Fibroblast of lung (primary cell): ENCODE measurements at regions not wholly inside any gene's neighbourhood (a gene's known extent, or its start where the extent isn't known, plus 50 kb on each side); places are given as distances from the start of the nearest gene placed in this dataset.
A peak's percentile ranks its signal among the peaks of the same experiment; 100 is the strongest.

Experiments
- DNase-seq, 2 donors: peaks; one replicate each; pipeline versions ENCODE4 v3.0.0 to v3.0.0-alpha.2; 2010; ENCODE audit warnings: low read depth in 2 of 2
- H2AFZ ChIP-seq: 2 replicates; pipeline ENCODE4 v1.5.1; 2012; ENCODE audit warnings: low read length, control low read depth, inconsistent platforms
- H3K27ac ChIP-seq: 2 replicates; pipeline ENCODE4 v1.5.1; 2011; ENCODE audit warnings: low read length, control low read depth; ENCODE audit not compliant: insufficient read depth
- H3K27me3 ChIP-seq: 2 replicates; pipeline ENCODE4 v1.5.1; 2011; ENCODE audit warnings: mild to moderate bottlenecking, low read length; ENCODE audit not compliant: control insufficient read depth, insufficient read depth
- H3K36me3 ChIP-seq: 2 replicates; pipeline ENCODE4 v1.5.1; 2011; ENCODE audit warnings: low read length; ENCODE audit not compliant: control insufficient read depth, insufficient read depth
- H3K4me1 ChIP-seq: 2 replicates; pipeline ENCODE4 v1.5.1; 2011; ENCODE audit warnings: low read length; ENCODE audit not compliant: control insufficient read depth, insufficient read depth; ENCODE audit errors: extremely low read depth
- H3K4me2 ChIP-seq: 2 replicates; pipeline ENCODE4 v1.5.1; 2011; ENCODE audit warnings: low read length, control low read depth; ENCODE audit not compliant: insufficient read depth; ENCODE audit errors: extremely low read depth
- H3K4me3 ChIP-seq, 4 experiments: fragments of 200-600 bp in 1 of 4; sonication (generic) in 1 of 4; replicated peaks in 1 of 4; 2 replicates each; pipeline ENCODE4 v1.5.1; 2011 to 2016; ENCODE audit warnings: low read length in 4 of 4, low read depth in 3 of 4, mild to moderate bottlenecking in 3 of 4, control low read depth in 2 of 4, inconsistent platforms in 1 of 4, mixed read lengths in 1 of 4; ENCODE audit not compliant: insufficient read depth in 1 of 4; ENCODE audit errors: control extremely low read depth in 1 of 4
- H3K79me2 ChIP-seq: 2 replicates; pipeline ENCODE4 v1.5.1; 2012; ENCODE audit warnings: mild to moderate bottlenecking, low read length, inconsistent platforms; ENCODE audit not compliant: control insufficient read depth, insufficient read depth
- H3K9ac ChIP-seq: 2 replicates; pipeline ENCODE4 v1.5.1; 2011; ENCODE audit warnings: mild to moderate bottlenecking, low read length, control low read depth; ENCODE audit not compliant: insufficient read depth
- H3K9me3 ChIP-seq: 2 replicates; pipeline ENCODE4 v1.5.1; 2012; ENCODE audit warnings: low read depth, low read length; ENCODE audit not compliant: control insufficient read depth, insufficient read depth
- H4K20me1 ChIP-seq: 2 replicates; pipeline ENCODE4 v1.5.1; 2011; ENCODE audit warnings: low read length; ENCODE audit not compliant: control insufficient read depth, insufficient read depth; ENCODE audit errors: extremely low read depth
- EZH2 ChIP-seq: IDR thresholded peaks from 2 replicates; pipeline ENCODE4 v1.5.1; 2012; ENCODE audit warnings: low read length, control low read depth, mild to moderate bottlenecking; ENCODE audit errors: missing control alignments
- TF ChIP-seq, protein P1 (sequence below), 2 donors: IDR thresholded peaks in 1 of 2; conservative IDR thresholded peaks in 1 of 2; 1 replicate in 1 of 2; 2 replicates in 1 of 2; pipeline ENCODE4 v1.5.1; 2011 to 2012; ENCODE audit warnings: low read length in 2 of 2, control low read depth in 1 of 2, inconsistent platforms in 1 of 2, low read depth in 1 of 2, mild to moderate bottlenecking in 1 of 2

DNA sequence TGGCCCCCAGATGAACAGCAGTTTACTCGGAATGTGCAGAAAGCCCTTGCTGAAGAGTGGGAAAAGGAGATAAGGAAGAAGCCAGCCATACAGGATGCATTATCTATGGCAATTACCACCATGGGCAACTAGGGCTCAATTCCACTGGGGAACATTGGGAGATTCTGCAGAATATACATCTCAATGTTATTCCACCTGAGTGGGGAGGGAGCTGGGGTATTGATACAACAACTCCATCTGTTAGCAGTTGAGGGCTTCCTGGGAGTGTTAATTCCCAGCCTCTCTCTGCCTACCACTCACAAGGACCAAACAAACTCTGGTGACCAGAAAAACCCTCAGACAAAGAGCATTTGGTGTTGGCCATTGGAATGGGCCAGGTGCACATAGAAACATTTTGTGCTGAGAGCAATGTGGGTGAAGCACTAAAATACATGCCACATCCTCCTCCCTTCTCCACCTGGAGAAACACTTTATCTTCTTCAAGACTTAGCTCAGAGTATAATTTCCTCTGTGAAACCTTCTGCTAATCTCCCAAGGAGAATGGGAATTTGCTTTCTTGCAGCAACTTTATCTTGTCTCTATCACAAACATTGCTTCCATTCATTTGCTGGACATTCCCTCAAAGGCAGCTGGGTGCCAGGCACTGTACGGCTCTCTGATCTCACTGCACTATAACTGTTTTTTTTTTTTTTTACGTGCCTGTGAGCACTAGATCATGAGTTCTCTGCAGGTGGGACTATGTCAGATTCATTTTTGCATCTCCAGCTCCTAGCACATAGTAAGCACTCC lies 292.2 kb downstream of the MN1 start:
- no peaks in the 10 kb centered on the region for H3K9me3 ChIP-seq
- no peak for DNase-seq
- no peak for TF ChIP-seq EZH2
- TF ChIP-seq, protein P1, sequence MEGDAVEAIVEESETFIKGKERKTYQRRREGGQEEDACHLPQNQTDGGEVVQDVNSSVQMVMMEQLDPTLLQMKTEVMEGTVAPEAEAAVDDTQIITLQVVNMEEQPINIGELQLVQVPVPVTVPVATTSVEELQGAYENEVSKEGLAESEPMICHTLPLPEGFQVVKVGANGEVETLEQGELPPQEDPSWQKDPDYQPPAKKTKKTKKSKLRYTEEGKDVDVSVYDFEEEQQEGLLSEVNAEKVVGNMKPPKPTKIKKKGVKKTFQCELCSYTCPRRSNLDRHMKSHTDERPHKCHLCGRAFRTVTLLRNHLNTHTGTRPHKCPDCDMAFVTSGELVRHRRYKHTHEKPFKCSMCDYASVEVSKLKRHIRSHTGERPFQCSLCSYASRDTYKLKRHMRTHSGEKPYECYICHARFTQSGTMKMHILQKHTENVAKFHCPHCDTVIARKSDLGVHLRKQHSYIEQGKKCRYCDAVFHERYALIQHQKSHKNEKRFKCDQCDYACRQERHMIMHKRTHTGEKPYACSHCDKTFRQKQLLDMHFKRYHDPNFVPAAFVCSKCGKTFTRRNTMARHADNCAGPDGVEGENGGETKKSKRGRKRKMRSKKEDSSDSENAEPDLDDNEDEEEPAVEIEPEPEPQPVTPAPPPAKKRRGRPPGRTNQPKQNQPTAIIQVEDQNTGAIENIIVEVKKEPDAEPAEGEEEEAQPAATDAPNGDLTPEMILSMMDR (conservative IDR thresholded peaks at IDR 0.05 in 1 of 2, IDR thresholded peaks at IDR 0.05 in 1 of 2; ENCODE audit: low read depth in 1 of 2, low read length in 2 of 2) = no peak
- no peak overlapping the region for H3K4me3 ChIP-seq
- H3K27ac ChIP-seq = no peak overlapping the region
- no peaks in the 10 kb centered on the region for H3K36me3 ChIP-seq
- H2AFZ ChIP-seq = no peak overlapping the region
- H3K27me3 ChIP-seq = no peaks in the 10 kb centered on the region
- H4K20me1 ChIP-seq = no peaks in the 10 kb centered on the region
- no peak overlapping the region for H3K9ac ChIP-seq
- H3K79me2 ChIP-seq = no peaks in the 10 kb centered on the region
- H3K4me2 ChIP-seq = no peak overlapping the region
- peaks cover 5% of the 10 kb centered on the region for H3K4me1 ChIP-seq

DNA sequence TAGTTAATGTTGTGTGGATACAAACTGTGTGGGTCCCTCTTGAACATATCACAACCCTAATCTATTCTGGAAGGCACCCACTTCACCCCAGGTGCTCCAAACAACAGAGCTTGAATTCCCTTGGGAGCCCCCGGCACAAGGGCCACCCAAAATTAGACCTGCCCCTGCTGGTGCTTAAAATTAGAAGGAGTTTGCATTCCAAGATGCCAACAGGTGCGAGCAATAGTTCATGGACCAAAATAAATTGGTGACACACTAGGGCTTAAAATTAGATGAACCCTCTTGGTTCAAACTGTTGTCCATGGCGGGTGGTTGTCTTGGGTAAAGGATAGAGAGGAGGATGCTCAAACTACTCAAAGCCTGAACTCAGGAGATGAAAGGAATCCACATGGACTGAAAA lies 291.5 kb downstream of the MN1 start:
- H3K4me1 ChIP-seq = peaks cover 5% of the 10 kb centered on the region
- H3K27ac ChIP-seq = no peak overlapping the region
- no peak for DNase-seq
- no peak overlapping the region for H3K4me2 ChIP-seq
- no peak overlapping the region for H2AFZ ChIP-seq
- H3K9me3 ChIP-seq = no peaks in the 10 kb centered on the region
- TF ChIP-seq, protein P1 (conservative IDR thresholded peaks at IDR 0.05 in 1 of 2, IDR thresholded peaks at IDR 0.05 in 1 of 2; ENCODE audit: low read depth in 1 of 2, low read length in 2 of 2) = no peak
- no peak for TF ChIP-seq EZH2
- H4K20me1 ChIP-seq = no peaks in the 10 kb centered on the region
- H3K36me3 ChIP-seq = no peaks in the 10 kb centered on the region
- no peaks in the 10 kb centered on the region for H3K79me2 ChIP-seq
- H3K27me3 ChIP-seq = no peaks in the 10 kb centered on the region
- H3K4me3 ChIP-seq = no peak overlapping the region
- H3K9ac ChIP-seq = no peak overlapping the region

DNA sequence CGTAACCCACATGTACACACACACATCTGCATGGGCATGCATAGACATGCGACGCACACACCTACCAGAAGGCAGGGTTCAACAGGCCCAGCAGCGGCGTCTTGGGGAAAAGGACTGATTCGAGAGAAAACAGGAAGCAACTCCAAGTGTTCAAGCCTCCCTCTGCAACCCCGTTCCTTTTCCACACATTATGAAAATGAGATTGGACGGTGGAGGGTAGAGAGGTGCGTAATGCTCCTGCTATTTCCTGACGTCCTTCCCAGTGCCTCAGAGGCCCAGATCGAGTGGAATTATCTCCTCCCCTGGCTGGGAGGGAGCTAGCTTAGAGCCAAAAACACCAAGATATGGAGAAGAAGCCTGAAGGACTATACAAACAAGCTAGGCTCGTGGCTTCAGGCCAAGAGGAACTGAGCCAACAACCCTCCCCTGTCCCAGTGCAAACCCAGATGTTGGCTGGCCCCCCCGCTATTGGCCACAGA lies 289.2 kb downstream of the MN1 start:
- TF ChIP-seq, protein P1 (conservative IDR thresholded peaks at IDR 0.05 in 1 of 2, IDR thresholded peaks at IDR 0.05 in 1 of 2; ENCODE audit: low read depth in 1 of 2, low read length in 2 of 2) = no peak
- no peak for TF ChIP-seq EZH2
- Histone ChIP-seq H3K27ac (peak overlapping the region; percentile 43), H4K20me1 (no peaks in the 10 kb centered on the region), H3K4me2 (peak overlapping the region; percentile 51), H3K9ac (no peak overlapping the region), H3K27me3 (no peaks in the 10 kb centered on the region), H3K4me3 (no peak overlapping the region), H3K36me3 (no peaks in the 10 kb centered on the region), H3K9me3 (no peaks in the 10 kb centered on the region), H3K79me2 (no peaks in the 10 kb centered on the region), H2AFZ (peak overlapping the region; percentile 50), H3K4me1 (peaks cover 5% of the 10 kb centered on the region)
- DNase-seq = peak; percentile 92 to 99
